ENCODE measurements at regions not wholly inside any gene's neighbourhood (a gene's known extent, or its start where the extent isn't known, plus 50 kb on each side); places are given as distances from the start of the nearest gene placed in this dataset.

- no peak for DNase-seq (ENCODE audit: low spot score)
Observed at GRCh38 chr14:48874711-48875110, 711.5 kb downstream of the RPS29 start.

GRCh38 chr14:48857366-48857765, 728.8 kb downstream of the RPS29 start:
- no peak for DNase-seq (ENCODE audit: low spot score)

- no peak for DNase-seq (ENCODE audit: low spot score)
Observed at GRCh38 chr14:48853159-48853558, 733.0 kb downstream of the RPS29 start.

- no peak for DNase-seq (ENCODE audit: low spot score)
Observed at GRCh38 chr14:48849741-48850322, 736.3 kb downstream of the RPS29 start.

- no peak for DNase-seq (ENCODE audit: low spot score)
Observed at GRCh38 chr14:48842785-48843184, 743.4 kb downstream of the RPS29 start.

GRCh38 chr14:48826058-48826457, 760.1 kb downstream of the RPS29 start:
- DNase-seq (ENCODE audit: low spot score), result no peak

- no peak for DNase-seq (ENCODE audit: low spot score)
Observed at GRCh38 chr14:48814562-48814961, 771.6 kb downstream of the RPS29 start.

GRCh38 chr14:48805315-48805714, 780.9 kb downstream of the RPS29 start:
- no peak for DNase-seq (ENCODE audit: low spot score)

GRCh38 chr14:48792376-48793024, 793.7 kb downstream of the RPS29 start:
- no peak for DNase-seq (ENCODE audit: low spot score)

- DNase-seq (ENCODE audit: low spot score), result no peak
Observed at GRCh38 chr14:48788771-48789170, 797.4 kb downstream of the RPS29 start.

- no peak for DNase-seq (ENCODE audit: low spot score)
Observed at GRCh38 chr14:48786498-48786897, 799.7 kb downstream of the RPS29 start.

- no peak for DNase-seq (ENCODE audit: low spot score)
Observed at GRCh38 chr14:48771717-48772116, 814.5 kb downstream of the RPS29 start.

GRCh38 chr14:48751293-48751692, 834.9 kb downstream of the RPS29 start:
- no peak for DNase-seq (ENCODE audit: low spot score)

- no peak for DNase-seq (ENCODE audit: low spot score)
Observed at GRCh38 chr14:48748151-48748675, 838.0 kb downstream of the RPS29 start.

GRCh38 chr14:48747561-48748089, 838.6 kb downstream of the RPS29 start:
- DNase-seq (ENCODE audit: low spot score), result no peak

- no peak for DNase-seq (ENCODE audit: low spot score)
Observed at GRCh38 chr14:48744202-48744601, 842.0 kb downstream of the RPS29 start.

- DNase-seq (ENCODE audit: low spot score), result no peak
Observed at GRCh38 chr14:48738186-48738925, 847.8 kb downstream of the RPS29 start.

- no peak for DNase-seq (ENCODE audit: low spot score)
Observed at GRCh38 chr14:48735607-48736006, 850.6 kb downstream of the RPS29 start.

- no peak for DNase-seq (ENCODE audit: low spot score)
Observed at GRCh38 chr14:48731260-48731659, 854.9 kb downstream of the RPS29 start.

- DNase-seq (ENCODE audit: low spot score), result no peak
Observed at GRCh38 chr14:48726080-48726642, 860.0 kb downstream of the RPS29 start.

- DNase-seq (ENCODE audit: low spot score), result no peak
Observed at GRCh38 chr14:48725051-48725734, 861.0 kb downstream of the RPS29 start.

Data from left forelimb (tissue), 1 donor.